ENCODE measurements at regions not wholly inside any gene's neighbourhood (a gene's known extent, or its start where the extent isn't known, plus 50 kb on each side); places are given as distances from the start of the nearest gene placed in this dataset.

- Mint-ChIP-seq H3K36me3 (ENCODE audit: insufficient read depth in 1 of 3, low read depth in 3 of 3) (peaks cover 5 to 36% (median 10%) of the 10 kb centered on the region in 3 experiments), H3K4me3 (no peak overlapping the region), H3K4me1 (peaks cover 0 to 14% of the 10 kb centered on the region in 2 experiments; a peak in 2 of 4 replicates), H3K27ac (no peak overlapping the region), H3K9me3 (peaks cover 28 to 29% of the 10 kb centered on the region in 2 experiments), H3K27me3 (ENCODE audit: low read depth) (no peaks in the 10 kb centered on the region)
- Histone ChIP-seq H4K8ac (replicated peaks; ENCODE audit: insufficient read length, low read depth, low read length) (no peak overlapping the region), H3K4me2 (ENCODE audit: insufficient read depth, insufficient read length, low read length) (no peak overlapping the region), H3K56ac (ENCODE audit: insufficient read length, low read depth, low read length) (no peak overlapping the region), H2BK12ac (ENCODE audit: insufficient read length, low read depth, low read length) (no peak overlapping the region), H3K14ac (ENCODE audit: insufficient read depth, low read length) (no peak overlapping the region), H2AK5ac (ENCODE audit: insufficient read length, low read length) (no peak overlapping the region), H2BK15ac (ENCODE audit: low read depth, low read length) (no peak overlapping the region), H3K23ac (ENCODE audit: insufficient read length, low read depth, low read length) (no peak overlapping the region), H3T11ph (ENCODE audit: low read length) (no peak overlapping the region), H4K91ac (ENCODE audit: insufficient read length, low read depth, low read length) (no peak overlapping the region), H3K4me1 (ENCODE audit: insufficient read depth, low read length) (no peaks in the 10 kb centered on the region), H3K9ac (ENCODE audit: extremely low read depth, insufficient read length, low read length) (no peak overlapping the region), H2BK120ac (ENCODE audit: low read depth, low read length, poor library complexity, severe bottlenecking) (no peak overlapping the region), H4K5ac (ENCODE audit: insufficient read length, low read depth, low read length) (no peak overlapping the region), H4K20me1 (ENCODE audit: control insufficient read depth, insufficient read depth, insufficient read length) (no peaks in the 10 kb centered on the region), H3K79me2 (ENCODE audit: insufficient read depth, low read length) (no peaks in the 10 kb centered on the region), H2BK5ac (ENCODE audit: insufficient read length, low read length) (no peak overlapping the region), H3K27me3 (ENCODE audit: insufficient read depth, low read length) (no peaks in the 10 kb centered on the region), H3K18ac (ENCODE audit: insufficient read length, low read depth, low read length) (no peak overlapping the region), H2BK20ac (ENCODE audit: low read depth, low read length, poor library complexity, severe bottlenecking) (no peak overlapping the region), H3K27ac (ENCODE audit: insufficient read length, low read depth, low read length) (no peak overlapping the region), H3K79me1 (ENCODE audit: insufficient read depth, low read depth, low read length, poor library complexity, severe bottlenecking) (no peaks in the 10 kb centered on the region), H3K23me2 (ENCODE audit: insufficient read length, low read depth, low read length, poor library complexity, severe bottlenecking) (no peaks in the 10 kb centered on the region), H3K9me3 (ENCODE audit: control insufficient read depth, low read depth, low read length) (no peaks in the 10 kb centered on the region), H3K4ac (ENCODE audit: low read depth, low read length) (no peak overlapping the region), H2AFZ (ENCODE audit: low read length) (no peak overlapping the region)
- no CpG with 5 or more reads among the region's 5 CpGs for WGBS (ENCODE audit: extremely low coverage, insufficient read length, low lambda C conversion rate)
- no peak for DNase-seq
- TF ChIP-seq CTCF (conservative IDR thresholded peaks at IDR 0.05): no peak
Measured at GRCh38 chr9:30411571-30411970, 1972.9 kb upstream of the ACO1 start.

Measured in H9 (cell line).